Dendritic cell treated with granulocyte-macrophage colony-stimulating factor and Interleukin-4, amounts not matched to agents 40 ng/mL and 50 ng/mL, for 4 days (primary cell): ENCODE measurements at regions not wholly inside any gene's neighbourhood (a gene's known extent, or its start where the extent isn't known, plus 50 kb on each side); places are given as distances from the start of the nearest gene placed in this dataset.

Experiments
- H3K27ac Mint-ChIP-seq: one replicate; pipeline ENCODE4 v1.8.0; 2022; ENCODE audit warnings: mild to moderate bottlenecking, mixed read lengths
- H3K27me3 Mint-ChIP-seq: one replicate; pipeline ENCODE4 v1.8.0; 2022; ENCODE audit warnings: mild to moderate bottlenecking, mixed read lengths
- H3K36me3 Mint-ChIP-seq: one replicate; pipeline ENCODE4 v1.8.0; 2022; ENCODE audit warnings: low read depth, mixed read lengths
- H3K4me1 Mint-ChIP-seq: one replicate; pipeline ENCODE4 v1.8.0; 2022; ENCODE audit warnings: low read depth, mixed read lengths
- H3K4me3 Mint-ChIP-seq: one replicate; pipeline ENCODE4 v1.8.0; 2022; ENCODE audit warnings: mild to moderate bottlenecking, moderate library complexity, mixed read lengths
- H3K9me3 Mint-ChIP-seq: one replicate; pipeline ENCODE4 v1.8.0; 2022; ENCODE audit warnings: mixed read lengths
- intact Hi-C: fragments of 100-400 bp; cut with micrococcal nuclease; formaldehyde crosslinking; loops from one replicate; pipeline ENCODE4 v1.15.0; 2022

- intact Hi-C loops: no loop called here
- H3K4me1 Mint-ChIP-seq: no peaks in the 10 kb centered on the region
- H3K4me3 Mint-ChIP-seq: no peak overlapping the region
- no peaks in the 10 kb centered on the region for H3K27me3 Mint-ChIP-seq
- H3K36me3 Mint-ChIP-seq: no peaks in the 10 kb centered on the region
- H3K9me3 Mint-ChIP-seq: no peaks in the 10 kb centered on the region
- H3K27ac Mint-ChIP-seq: no peak overlapping the region
These were observed 193.7 kb upstream of the PDE3A start for GRCh38 chr12:20174528-20175175.

GRCh38 chr12:20175704-20176388, 192.5 kb upstream of the PDE3A start:
- H3K4me3 Mint-ChIP-seq: no peak overlapping the region
- H3K4me1 Mint-ChIP-seq: no peaks in the 10 kb centered on the region
- H3K36me3 Mint-ChIP-seq: no peaks in the 10 kb centered on the region
- H3K27me3 Mint-ChIP-seq: no peaks in the 10 kb centered on the region
- intact Hi-C loops: no loop called here
- H3K27ac Mint-ChIP-seq: no peak overlapping the region
- H3K9me3 Mint-ChIP-seq: no peaks in the 10 kb centered on the region

- Mint-ChIP-seq H3K4me1 (peaks cover 16% of the 10 kb centered on the region), H3K27ac (no peak overlapping the region), H3K4me3 (no peak overlapping the region), H3K36me3 (no peaks in the 10 kb centered on the region), H3K27me3 (no peaks in the 10 kb centered on the region), H3K9me3 (no peaks in the 10 kb centered on the region)
- intact Hi-C loops: no loop called here
These were observed 186.7 kb upstream of the PDE3A start for GRCh38 chr12:20181416-20182180.

GRCh38 chr12:20183563-20183962, 184.8 kb upstream of the PDE3A start:
- Mint-ChIP-seq H3K36me3 (no peaks in the 10 kb centered on the region), H3K27me3 (no peaks in the 10 kb centered on the region), H3K4me1 (peaks cover 24% of the 10 kb centered on the region), H3K27ac (no peak overlapping the region), H3K9me3 (no peaks in the 10 kb centered on the region), H3K4me3 (no peak overlapping the region)
- intact Hi-C loops: no loop called here

GRCh38 chr12:20184514-20184913, 183.8 kb upstream of the PDE3A start:
- intact Hi-C loops: no loop called here
- H3K36me3 Mint-ChIP-seq: no peaks in the 10 kb centered on the region
- peaks cover 32% of the 10 kb centered on the region for H3K4me1 Mint-ChIP-seq
- H3K9me3 Mint-ChIP-seq: no peaks in the 10 kb centered on the region
- no peak overlapping the region for H3K4me3 Mint-ChIP-seq
- H3K27me3 Mint-ChIP-seq: no peaks in the 10 kb centered on the region
- H3K27ac Mint-ChIP-seq: no peak overlapping the region

DNA sequence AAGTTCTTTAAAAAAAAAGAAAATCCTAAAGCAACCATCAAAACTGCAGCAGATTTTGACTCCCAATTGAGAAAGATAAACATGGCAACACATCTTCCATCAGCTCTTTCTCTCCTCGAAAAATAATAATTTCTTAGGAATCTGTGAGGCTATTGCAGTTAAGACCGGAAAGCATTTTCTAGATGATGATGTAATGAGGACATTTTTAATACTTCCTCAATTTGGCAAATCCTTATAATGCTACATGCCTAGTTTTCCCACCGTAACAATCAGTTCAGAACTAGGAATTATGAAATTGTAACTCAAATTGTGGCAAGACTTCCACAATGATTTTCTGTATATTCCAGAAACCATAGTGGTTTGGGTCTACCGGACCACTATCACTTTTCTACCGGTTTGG, 180.9 kb upstream of the PDE3A start:
- H3K36me3 Mint-ChIP-seq: no peaks in the 10 kb centered on the region
- H3K4me3 Mint-ChIP-seq: no peak overlapping the region
- intact Hi-C loops: no loop called here
- no peaks in the 10 kb centered on the region for H3K9me3 Mint-ChIP-seq
- peaks cover 33% of the 10 kb centered on the region for H3K4me1 Mint-ChIP-seq
- H3K27ac Mint-ChIP-seq: no peak overlapping the region
- H3K27me3 Mint-ChIP-seq: no peaks in the 10 kb centered on the region

- intact Hi-C loops: no loop called here
- H3K27ac Mint-ChIP-seq: no peak overlapping the region
- H3K4me3 Mint-ChIP-seq: no peak overlapping the region
- no peaks in the 10 kb centered on the region for H3K9me3 Mint-ChIP-seq
- H3K4me1 Mint-ChIP-seq: peaks cover 33% of the 10 kb centered on the region
- H3K36me3 Mint-ChIP-seq: no peaks in the 10 kb centered on the region
- H3K27me3 Mint-ChIP-seq: no peaks in the 10 kb centered on the region
These were observed 179.2 kb upstream of the PDE3A start for GRCh38 chr12:20188930-20189653.

DNA sequence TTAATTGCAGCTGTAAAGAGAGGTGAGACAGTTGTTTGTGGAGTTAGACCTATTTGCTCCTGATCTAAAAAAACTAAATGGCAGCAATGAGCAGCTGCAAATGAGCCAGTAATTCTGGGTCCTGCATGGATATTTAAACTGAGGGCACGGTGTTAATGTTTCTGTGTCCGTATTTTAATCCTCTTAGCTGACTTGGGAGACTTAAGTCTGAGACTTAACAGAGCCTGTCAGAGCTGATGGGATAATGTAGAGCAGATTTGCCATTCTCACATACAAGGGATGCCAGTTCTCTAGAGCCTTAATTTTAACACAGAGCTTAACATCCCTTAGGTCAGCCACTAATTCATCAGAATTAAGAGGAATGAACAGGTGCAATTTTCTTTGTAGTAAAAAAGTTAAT, 178.6 kb upstream of the PDE3A start:
- peaks cover 33% of the 10 kb centered on the region for H3K4me1 Mint-ChIP-seq
- intact Hi-C loops: no loop called here
- no peaks in the 10 kb centered on the region for H3K36me3 Mint-ChIP-seq
- no peaks in the 10 kb centered on the region for H3K9me3 Mint-ChIP-seq
- no peak overlapping the region for H3K4me3 Mint-ChIP-seq
- no peaks in the 10 kb centered on the region for H3K27me3 Mint-ChIP-seq
- no peak overlapping the region for H3K27ac Mint-ChIP-seq

GRCh38 chr12:20194171-20194570, 174.2 kb upstream of the PDE3A start:
- Mint-ChIP-seq H3K4me3 (no peak overlapping the region), H3K27ac (no peak overlapping the region), H3K4me1 (peaks cover 5% of the 10 kb centered on the region), H3K36me3 (no peaks in the 10 kb centered on the region), H3K27me3 (no peaks in the 10 kb centered on the region), H3K9me3 (no peaks in the 10 kb centered on the region)
- intact Hi-C loops: no loop called here

DNA sequence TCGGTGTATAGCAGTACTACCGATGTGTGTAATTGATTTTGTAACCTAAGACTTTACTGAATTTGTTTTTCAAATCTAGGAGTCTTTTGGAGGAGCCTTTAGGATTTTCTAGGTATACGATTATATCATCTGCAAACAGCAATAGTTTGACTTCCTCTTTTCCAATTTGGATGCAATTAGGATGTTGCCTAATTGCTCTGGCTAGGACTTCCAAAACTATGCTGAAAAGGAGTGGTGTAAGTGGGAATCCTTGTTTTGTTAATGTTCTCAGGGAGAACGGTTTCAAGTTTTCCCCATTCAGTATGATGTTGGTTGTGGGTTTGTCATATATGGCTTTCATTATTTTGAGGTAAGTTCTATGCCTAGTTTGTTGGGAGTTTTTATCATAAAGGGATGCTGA, 171.6 kb upstream of the PDE3A start:
- intact Hi-C loops: no loop called here
- H3K4me1 Mint-ChIP-seq: no peaks in the 10 kb centered on the region
- no peaks in the 10 kb centered on the region for H3K27me3 Mint-ChIP-seq
- no peak overlapping the region for H3K27ac Mint-ChIP-seq
- no peaks in the 10 kb centered on the region for H3K36me3 Mint-ChIP-seq
- no peaks in the 10 kb centered on the region for H3K9me3 Mint-ChIP-seq
- no peak overlapping the region for H3K4me3 Mint-ChIP-seq

DNA sequence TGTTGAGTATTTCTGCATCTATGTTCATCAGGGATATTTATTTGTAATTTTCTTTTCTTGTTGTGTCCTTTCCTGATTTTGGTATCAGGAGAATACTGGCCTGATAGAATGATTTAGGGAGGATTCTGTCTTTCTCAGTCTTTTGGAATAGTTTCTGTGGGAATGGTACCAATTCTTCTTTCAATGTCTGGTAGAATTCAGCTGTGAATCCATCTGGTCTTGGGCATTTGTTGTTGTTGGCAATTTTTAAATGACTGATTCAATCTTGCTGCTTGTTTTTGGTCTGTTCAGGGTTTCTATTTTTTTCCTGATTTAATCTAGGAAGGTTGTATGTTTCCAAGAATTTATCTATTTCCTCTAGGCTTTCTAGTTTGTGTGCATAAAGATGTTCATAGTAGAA, 170.9 kb upstream of the PDE3A start:
- intact Hi-C loops: no loop called here
- no peak overlapping the region for H3K27ac Mint-ChIP-seq
- H3K4me1 Mint-ChIP-seq: no peaks in the 10 kb centered on the region
- H3K4me3 Mint-ChIP-seq: no peak overlapping the region
- H3K9me3 Mint-ChIP-seq: no peaks in the 10 kb centered on the region
- no peaks in the 10 kb centered on the region for H3K27me3 Mint-ChIP-seq
- no peaks in the 10 kb centered on the region for H3K36me3 Mint-ChIP-seq

DNA sequence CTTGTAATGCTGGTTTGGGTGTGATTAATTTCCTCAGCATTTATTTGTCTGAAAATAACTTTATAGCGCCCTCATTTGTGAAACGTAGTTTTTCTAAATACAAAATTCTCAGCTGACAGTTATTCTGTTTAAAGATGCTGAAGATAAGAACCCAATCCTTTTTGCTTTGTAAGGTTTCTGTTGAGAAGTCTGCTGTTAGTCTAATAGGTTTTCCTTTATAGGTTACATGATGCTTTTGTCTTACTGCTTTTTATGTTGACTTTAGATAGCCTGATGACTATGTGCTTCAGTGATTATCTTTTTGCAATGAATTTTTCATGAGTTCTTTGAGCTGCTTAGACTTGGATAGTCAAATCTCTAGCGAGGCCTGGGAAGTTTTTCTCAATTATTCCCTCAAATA, 168.6 kb upstream of the PDE3A start:
- H3K4me1 Mint-ChIP-seq: no peaks in the 10 kb centered on the region
- H3K9me3 Mint-ChIP-seq: no peaks in the 10 kb centered on the region
- intact Hi-C loops: no loop called here
- H3K4me3 Mint-ChIP-seq: no peak overlapping the region
- no peak overlapping the region for H3K27ac Mint-ChIP-seq
- H3K27me3 Mint-ChIP-seq: no peaks in the 10 kb centered on the region
- no peaks in the 10 kb centered on the region for H3K36me3 Mint-ChIP-seq

GRCh38 chr12:20201733-20202132, 166.6 kb upstream of the PDE3A start:
- Mint-ChIP-seq H3K9me3 (no peaks in the 10 kb centered on the region), H3K4me3 (no peak overlapping the region), H3K36me3 (no peaks in the 10 kb centered on the region), H3K27me3 (no peaks in the 10 kb centered on the region), H3K4me1 (no peaks in the 10 kb centered on the region), H3K27ac (no peak overlapping the region)
- intact Hi-C loops: no loop called here

DNA sequence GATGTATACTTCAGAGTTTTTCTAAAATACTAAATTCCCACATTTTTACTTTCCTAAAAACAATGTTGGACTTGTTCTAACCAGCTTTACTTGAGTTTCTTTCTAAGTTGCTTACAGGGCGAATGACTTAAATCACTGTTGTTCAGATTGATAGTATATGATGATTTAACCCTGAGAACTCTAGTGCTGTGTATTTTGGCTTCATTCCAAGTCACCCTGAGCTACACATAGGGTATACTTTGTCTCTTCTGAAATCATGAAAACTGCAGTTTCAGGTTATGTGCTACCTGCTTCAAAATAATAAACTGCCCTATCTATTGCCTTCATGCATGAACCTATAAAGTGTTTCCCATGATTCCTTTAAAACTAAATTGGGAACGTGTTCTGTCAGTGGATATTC, 162.5 kb upstream of the PDE3A start:
- Mint-ChIP-seq H3K27ac (no peak overlapping the region), H3K4me3 (no peak overlapping the region), H3K36me3 (no peaks in the 10 kb centered on the region), H3K9me3 (no peaks in the 10 kb centered on the region), H3K4me1 (peaks cover 15% of the 10 kb centered on the region), H3K27me3 (no peaks in the 10 kb centered on the region)
- intact Hi-C loops: no loop called here
